NCI-H82 (cell line): ENCODE measurements at regions not wholly inside any gene's neighbourhood (a gene's known extent, or its start where the extent isn't known, plus 50 kb on each side); places are given as distances from the start of the nearest gene placed in this dataset.
"Not testable (repeated sequence)": the region's sequence is repeated elsewhere in the genome, so short reads cannot be mapped to it uniquely, and the experiment has no call there.

Experiments used
- DNase-seq: peaks from one replicate; lab custom pipeline; 2025; lab: John Stamatoyannopoulos, UW

GRCh38 chr13:90331974-90332373, 1015.5 kb upstream of the MIR17HG start:
- DNase-seq: no peak

- no peak for DNase-seq
Observed at GRCh38 chr13:90336507-90336906, 1011.0 kb upstream of the MIR17HG start.

- not testable (repeated sequence) for DNase-seq
Observed at GRCh38 chr13:90341348-90341747, 1006.1 kb upstream of the MIR17HG start.

GRCh38 chr13:90348477-90349136, 998.9 kb upstream of the MIR17HG start:
- not testable (repeated sequence) for DNase-seq

GRCh38 chr13:90352763-90353162, 994.7 kb upstream of the MIR17HG start:
- no peak for DNase-seq

GRCh38 chr13:90355162-90355751, 992.2 kb upstream of the MIR17HG start:
- DNase-seq: no peak

GRCh38 chr13:90360785-90361184, 986.7 kb upstream of the MIR17HG start:
- no peak for DNase-seq

- no peak for DNase-seq
Observed at GRCh38 chr13:90362707-90363106, 984.8 kb upstream of the MIR17HG start.

- no peak for DNase-seq
Observed at GRCh38 chr13:90365130-90365529, 982.4 kb upstream of the MIR17HG start.

- DNase-seq: no peak
Observed at GRCh38 chr13:90374168-90374567, 973.3 kb upstream of the MIR17HG start.

GRCh38 chr13:90375851-90376250, 971.6 kb upstream of the MIR17HG start:
- DNase-seq: no peak

GRCh38 chr13:90382425-90382824, 965.1 kb upstream of the MIR17HG start:
- DNase-seq: no peak

GRCh38 chr13:90385781-90386489, 961.6 kb upstream of the MIR17HG start:
- peak; percentile 85 for DNase-seq

GRCh38 chr13:90388887-90389452, 958.5 kb upstream of the MIR17HG start:
- no peak for DNase-seq

GRCh38 chr13:90389537-90389936, 958.0 kb upstream of the MIR17HG start:
- DNase-seq: no peak

GRCh38 chr13:90393408-90393807, 954.1 kb upstream of the MIR17HG start:
- no peak for DNase-seq

- DNase-seq: no peak
Observed at GRCh38 chr13:90395348-90395747, 952.1 kb upstream of the MIR17HG start.

GRCh38 chr13:90395846-90396245, 951.6 kb upstream of the MIR17HG start:
- DNase-seq: peak; percentile 30

- DNase-seq: no peak
Observed at GRCh38 chr13:90396266-90396665, 951.2 kb upstream of the MIR17HG start.

GRCh38 chr13:90397503-90397902, 950.0 kb upstream of the MIR17HG start:
- DNase-seq: no peak

- no peak for DNase-seq
Observed at GRCh38 chr13:90400372-90400771, 947.1 kb upstream of the MIR17HG start.

- no peak for DNase-seq
Observed at GRCh38 chr13:90401150-90401549, 946.3 kb upstream of the MIR17HG start.

- DNase-seq: no peak
Observed at GRCh38 chr13:90402102-90402501, 945.4 kb upstream of the MIR17HG start.
